GDM1 (cell line): ENCODE measurements at regions not wholly inside any gene's neighbourhood (a gene's known extent, or its start where the extent isn't known, plus 50 kb on each side); places are given as distances from the start of the nearest gene placed in this dataset.
"Not testable (repeated sequence)": the region's sequence is repeated elsewhere in the genome, so short reads cannot be mapped to it uniquely, and the experiment has no call there.

Source experiments
- DNase-seq: peaks from one replicate; lab custom pipeline; 2025; lab: John Stamatoyannopoulos, UW

DNA sequence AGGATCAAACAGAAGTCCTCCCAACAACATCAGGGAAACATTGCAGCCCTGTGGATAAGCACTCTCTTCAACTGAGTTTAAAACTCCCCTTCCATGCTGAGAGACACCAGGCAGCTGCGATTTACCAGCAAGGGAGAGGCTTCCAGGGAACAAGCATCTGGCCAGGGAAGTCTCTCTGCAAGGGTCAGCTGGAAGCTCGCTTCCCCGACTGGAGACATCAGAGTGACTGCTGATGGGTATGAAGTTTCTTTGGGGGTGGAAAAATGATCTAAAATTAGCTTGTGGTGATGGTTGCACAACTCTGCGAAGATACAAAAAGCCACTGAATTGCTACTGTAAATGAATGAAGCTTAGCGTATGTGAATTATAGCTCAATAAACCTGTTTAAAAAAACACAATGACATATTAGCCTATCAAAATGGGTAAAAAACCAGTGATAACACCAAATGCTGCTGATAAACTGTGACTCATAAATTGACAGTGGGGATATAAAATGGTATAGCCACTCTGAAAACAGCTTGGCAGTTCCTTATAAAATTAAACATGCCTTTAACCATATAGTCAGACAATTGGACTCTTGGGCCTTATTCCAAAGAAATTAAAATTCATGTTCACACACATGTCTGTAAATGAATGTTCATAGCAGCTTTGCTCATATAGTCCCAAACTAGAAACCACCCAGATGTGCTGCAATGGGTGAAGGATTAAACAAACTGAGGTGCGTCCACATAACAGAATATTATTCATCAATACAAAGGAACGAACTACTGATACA lies 1082.0 kb downstream of the SOCS6 start:
- DNase-seq = no peak

DNA sequence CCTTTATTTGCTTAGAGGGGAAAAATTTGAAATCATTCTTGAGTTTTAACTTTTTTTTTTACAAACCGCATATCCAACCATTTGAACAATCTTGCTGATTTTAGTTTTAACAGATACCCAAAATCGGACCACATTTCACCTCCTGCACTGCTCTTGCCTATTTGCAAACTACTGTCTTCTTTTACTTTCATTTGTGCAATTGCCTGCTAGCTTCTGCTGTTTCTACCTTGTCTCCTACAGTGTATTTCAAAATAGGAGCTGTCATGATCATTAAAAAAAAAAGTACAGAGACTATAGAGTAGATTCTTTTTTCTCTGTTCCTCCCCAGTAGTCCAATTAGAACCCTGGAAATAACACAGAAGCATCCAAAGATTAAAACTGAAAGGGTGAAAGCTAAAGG lies 1081.2 kb downstream of the SOCS6 start:
- no peak for DNase-seq

DNA sequence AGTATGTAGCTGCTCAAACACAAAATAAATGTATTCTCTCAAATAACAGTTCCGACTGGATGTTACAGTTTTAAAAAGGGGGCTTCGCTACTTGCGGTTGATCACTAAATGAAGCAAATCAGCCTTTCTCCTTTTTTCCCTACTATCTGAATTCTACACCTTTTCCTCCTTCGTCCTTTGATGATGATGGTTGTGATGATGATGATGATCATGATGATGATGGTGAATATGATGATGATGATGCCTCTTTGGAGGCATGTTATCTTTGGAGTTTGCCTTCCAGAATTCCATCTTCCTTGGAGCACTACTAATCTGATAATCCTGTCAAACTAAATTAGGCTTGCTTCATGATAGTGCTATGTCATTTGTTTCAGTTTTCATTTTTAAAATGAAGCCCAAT lies 1073.3 kb downstream of the SOCS6 start:
- DNase-seq = no peak

DNA sequence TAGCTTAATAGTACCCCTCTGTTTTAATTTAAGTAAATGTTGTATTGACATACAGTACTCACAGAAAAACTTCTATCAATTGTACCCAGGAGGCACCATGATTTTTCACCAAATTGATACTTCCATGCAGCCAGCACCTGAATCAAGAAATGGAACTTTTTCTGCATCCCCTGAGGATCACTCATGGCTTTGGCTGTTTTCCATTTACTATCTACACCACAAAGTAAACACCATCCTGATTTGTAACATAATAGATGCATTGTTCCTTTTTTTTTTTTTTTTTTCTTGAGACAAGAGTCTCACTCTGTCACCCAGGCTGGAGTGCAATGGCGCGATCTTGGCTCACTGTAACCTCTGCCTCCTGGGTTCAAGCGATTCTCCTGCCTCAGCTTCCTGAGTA lies 1066.8 kb downstream of the SOCS6 start:
- DNase-seq = not testable (repeated sequence)

DNA sequence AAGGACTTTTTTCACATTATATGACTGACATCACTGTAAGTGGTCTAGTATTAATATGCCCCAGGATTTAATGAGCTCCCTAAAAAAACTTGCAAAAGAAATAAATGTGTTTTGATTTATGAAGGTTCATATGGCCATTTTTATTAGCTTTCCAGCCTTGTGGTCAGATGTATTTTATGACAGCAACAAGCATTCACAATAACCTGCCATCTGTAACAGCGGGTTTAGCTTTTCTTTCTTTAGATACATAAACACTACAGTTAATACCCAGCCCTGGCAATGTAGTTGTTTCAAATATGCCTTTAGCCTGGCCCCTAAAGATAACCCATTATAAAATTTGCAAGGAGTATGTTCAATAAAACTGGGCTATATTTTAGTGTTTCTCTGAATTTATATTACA lies 1063.8 kb downstream of the SOCS6 start:
- DNase-seq = no peak

DNA sequence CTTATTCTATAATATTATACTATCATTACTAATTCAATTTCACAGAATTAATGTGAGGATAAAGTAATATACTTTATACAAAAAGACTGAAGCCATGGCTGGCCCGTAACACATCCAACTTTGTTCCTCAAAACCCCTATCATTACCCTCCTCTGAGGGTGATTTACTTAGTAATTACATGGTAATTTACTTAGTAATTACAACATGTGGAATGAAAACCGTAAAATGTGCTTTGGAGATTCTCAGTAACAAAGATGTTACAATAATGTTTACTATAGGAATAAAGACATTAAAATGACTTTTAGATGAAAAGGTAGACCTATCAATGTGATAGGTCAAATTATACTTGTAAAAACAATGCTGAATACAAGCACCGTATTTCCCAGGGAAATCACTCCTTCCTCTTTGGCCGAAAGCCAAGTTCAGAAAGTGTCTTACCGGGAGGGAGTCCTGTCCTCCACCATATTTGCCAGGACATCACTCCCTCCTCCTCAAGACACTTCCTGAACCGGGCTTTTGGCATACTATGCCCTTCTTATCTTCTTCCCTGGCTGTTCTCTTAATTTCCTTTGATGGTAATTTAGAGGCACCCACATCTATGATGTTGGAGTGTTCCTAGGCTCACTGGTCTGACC lies 1047.8 kb downstream of the SOCS6 start:
- DNase-seq = no peak

DNA sequence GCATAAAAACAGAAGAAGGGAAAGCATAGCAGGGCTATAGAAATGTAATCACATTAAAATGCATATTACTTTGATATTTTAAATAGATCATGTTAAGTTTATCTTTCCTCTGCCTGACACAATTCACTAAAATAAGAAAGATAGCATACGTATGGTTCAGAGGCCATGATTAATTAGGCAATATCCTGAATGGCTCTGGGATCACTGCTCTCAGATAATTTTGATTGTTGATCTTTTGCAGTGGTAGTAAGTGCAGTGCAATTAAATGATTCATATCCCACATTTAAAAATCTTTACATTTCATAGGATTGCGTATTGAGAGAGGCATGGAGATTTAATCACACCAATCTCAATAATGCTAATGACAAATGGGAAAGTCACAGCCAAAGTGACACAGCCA lies 1040.7 kb downstream of the SOCS6 start:
- DNase-seq = no peak

DNA sequence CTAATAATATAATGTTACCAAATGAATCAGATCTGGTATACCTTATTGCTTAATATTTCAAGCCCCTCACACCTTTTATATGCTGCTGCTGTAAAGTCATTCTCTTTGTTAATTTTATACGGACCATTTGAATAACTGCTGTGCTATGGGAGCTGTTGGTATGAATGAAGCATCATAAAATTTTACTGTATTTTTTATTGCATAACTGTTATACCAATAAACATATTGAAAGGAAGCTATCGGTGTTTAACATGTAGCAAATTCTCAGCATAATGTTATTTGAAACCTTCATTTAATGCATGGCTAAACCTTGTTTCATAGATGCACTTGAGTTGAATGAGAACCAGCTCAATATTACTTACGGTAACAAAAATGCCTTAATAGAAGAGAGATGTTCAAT lies 1040.3 kb downstream of the SOCS6 start:
- no peak for DNase-seq

DNA sequence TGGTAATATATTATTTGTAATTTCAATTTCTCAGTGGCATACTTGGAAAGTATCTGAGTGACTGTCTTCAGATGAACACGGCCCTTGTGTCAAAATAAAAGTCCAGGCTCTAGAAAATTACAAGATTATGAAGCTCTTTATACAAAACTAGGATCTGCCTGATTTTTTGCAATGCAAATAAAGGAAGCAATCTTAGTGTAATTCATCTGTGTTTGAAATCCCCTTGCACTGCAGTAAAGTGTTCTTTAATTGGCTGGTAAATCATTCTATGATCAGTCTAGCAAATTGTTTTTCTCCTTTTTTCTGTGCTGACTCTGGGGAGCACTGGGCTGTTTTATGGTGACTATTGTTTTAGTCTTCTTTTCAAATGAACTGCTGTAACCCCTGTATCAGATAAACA lies 1039.0 kb downstream of the SOCS6 start:
- no peak for DNase-seq

DNA sequence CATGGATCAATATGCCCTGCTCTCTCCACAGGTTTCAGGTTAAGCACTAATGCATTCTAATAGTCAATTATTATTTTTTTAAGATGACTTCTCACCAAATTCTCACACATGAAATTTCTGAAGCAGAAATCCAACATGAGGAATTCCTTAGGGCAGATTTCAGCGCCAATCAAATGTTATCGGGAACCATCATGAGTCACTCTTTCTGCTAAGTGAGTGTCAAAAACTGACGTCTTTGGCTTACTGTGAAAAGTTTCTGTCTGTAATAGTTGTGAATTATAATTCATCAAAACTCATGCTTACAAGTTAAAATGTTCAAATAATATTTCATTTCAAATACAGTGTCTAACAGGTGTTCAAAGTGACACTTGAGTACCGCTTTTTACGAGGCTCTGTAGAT lies 1038.6 kb downstream of the SOCS6 start:
- no peak for DNase-seq

DNA sequence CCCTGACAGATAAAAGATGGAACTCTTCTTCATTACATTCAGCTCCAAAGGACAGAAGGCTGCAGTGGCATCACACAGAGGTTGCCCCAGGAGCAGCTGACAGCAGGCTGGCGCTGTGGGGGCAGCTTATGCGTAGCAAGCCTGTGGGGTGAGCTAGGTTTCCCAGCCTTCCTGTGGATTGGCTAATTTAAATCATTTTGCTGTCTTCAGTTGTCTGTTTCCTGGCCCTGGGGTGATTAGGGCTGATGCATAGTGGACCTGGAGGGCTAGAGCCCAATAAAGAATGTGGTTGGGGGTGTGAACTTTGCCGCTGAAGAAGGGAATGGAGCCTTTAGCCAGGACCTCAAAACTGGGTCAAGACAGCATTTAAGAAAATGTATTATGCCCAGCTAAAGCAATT lies 1038.0 kb downstream of the SOCS6 start:
- DNase-seq = no peak

DNA sequence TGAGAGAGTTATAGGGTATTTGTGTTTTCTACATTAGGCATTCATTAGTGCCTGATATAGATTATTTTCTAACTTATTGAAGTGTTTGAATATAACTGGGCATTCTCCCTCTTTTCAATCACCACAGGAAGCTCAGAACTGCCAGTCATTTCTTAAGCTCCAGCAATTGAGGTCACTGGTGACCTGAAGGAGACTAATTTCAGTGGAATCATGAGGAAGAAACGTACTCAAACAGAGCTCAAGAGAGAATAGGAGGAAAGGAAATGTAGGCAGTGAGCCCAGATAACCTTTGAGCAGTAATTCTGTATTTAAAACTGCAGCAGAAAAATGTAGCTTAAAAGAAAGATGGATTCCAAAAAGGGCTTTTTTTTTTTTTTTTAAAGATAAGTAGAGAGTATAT lies 1035.5 kb downstream of the SOCS6 start:
- no peak for DNase-seq

DNA sequence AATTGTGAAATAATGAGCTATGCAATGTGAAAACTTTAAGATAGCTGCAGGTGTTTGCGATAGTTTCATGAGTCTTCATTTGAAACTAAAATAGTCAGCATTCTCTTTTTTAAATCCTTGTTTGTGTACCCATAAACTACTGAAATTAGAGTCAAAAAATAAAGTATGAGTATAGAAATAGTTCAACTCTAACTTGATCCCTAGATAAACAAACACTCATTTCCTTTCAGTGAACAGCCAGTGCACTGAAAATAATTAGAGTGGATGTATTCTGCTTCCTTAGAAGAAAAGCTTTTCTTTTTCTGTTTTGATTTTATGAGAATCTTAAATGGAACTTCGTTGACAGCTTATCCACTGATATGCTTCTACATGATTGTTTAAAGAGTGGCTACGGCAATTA lies 1033.4 kb downstream of the SOCS6 start:
- DNase-seq = no peak

DNA sequence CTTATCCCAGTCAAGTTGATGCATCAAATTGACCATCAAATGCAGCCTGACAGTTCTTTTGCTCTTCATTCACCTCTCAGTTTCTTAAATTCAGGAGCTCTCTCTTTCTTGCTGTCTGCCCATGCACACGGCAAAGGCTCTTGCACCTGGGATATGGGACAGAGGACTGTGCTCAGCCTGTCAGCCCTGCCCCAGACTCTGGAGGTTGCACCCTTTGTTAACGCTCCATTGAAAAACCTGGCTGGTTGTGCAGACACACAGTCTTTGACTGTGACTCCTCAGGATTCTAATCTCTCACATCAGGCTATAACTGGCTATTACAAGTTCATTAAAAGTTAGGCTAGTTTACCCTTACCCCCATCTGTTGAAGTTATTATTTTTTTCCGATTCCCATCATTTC lies 1032.5 kb downstream of the SOCS6 start:
- DNase-seq = no peak

DNA sequence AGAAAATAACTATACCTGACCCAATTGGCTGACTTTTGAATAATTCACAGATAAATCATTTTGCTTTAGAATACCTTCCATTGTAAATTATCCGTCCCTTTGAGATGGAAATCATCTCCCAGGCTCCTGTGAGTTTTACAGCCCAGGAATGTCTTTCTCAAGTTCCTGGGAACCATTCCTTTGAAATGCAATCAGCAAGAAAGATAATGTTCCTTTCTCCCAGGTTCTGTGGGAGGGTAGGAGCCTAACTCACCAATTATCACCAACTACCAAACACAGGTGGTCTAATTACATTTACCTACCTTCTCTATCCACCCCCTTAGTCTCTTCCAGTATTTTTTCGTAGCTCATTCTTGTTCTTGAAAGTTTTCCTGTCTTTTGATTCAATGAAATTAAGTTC lies 1016.0 kb downstream of the SOCS6 start:
- DNase-seq = no peak

DNA sequence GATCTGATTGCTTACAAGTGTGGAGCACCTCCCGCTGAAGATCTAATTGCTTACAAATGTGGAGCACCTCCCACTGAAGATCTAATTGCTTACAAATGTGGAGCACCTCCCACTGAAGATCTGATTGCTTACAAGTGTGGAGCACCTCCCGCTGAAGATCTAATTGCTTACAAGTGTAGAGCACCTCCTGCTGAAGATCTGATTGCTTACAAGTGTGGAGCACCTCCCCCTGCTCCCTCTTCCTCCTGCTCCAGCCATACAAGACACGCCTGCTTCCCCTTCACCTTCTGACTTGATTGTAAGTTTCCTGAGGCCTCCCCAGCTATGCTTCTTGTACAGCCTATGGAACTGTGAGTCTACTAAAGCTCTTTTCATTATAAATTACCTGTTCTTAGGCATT lies 1014.9 kb downstream of the SOCS6 start:
- not testable (repeated sequence) for DNase-seq

DNA sequence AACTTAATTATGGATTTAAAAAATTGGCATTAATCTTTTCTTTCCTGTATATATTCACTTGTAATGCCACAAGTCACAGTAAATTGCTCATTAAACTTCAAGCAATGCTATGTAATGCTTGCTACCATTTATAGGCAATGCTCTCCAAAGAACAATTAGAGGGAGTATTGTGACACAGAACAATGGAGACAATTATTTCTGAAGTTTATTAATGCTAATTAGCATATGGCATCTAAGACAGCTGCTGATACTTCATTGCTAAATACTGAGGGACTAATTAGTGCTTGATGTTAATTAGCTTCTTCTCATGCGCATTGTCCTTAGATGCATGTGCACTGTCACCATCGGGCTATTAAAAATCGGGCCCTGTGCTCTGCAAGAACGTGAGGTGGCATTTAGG lies 1012.8 kb downstream of the SOCS6 start:
- DNase-seq = no peak

DNA sequence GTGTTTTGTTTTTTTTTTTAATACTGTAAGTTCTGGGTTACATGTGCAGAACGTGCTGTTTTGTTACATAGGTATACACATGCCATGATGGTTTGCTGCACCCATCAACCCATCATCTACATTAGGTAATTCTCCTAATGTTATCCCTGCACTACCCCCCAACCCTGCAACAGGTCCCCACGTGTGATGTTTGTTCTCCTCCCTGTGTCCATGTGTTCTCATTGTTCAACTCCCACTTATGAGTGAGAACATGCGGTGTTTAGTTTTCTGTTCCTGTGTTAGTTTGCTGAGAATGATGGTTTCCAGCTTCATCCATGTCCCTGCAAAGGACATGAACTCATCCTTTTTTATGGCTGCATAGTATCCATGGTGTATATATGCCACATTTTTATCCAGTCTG lies 1005.4 kb downstream of the SOCS6 start:
- DNase-seq = not testable (repeated sequence)

DNA sequence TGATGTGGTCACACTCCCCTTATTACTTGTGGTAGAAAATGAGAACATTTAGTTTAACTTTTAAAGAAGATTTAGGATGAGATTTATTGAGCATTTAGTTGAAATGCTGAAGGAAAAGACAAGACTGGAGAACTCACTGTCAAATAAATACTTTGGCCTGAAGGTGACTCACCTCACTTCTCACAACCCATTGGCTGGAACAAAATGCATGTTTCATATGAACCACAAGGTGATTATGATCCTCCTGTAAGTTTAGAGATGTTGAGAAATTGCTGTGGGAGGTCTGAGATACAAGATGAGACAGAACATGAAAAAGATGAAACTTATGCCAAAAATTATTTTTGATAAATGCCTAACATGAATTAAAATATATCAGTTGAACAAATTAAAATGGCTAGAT lies 1004.5 kb downstream of the SOCS6 start:
- DNase-seq = no peak

DNA sequence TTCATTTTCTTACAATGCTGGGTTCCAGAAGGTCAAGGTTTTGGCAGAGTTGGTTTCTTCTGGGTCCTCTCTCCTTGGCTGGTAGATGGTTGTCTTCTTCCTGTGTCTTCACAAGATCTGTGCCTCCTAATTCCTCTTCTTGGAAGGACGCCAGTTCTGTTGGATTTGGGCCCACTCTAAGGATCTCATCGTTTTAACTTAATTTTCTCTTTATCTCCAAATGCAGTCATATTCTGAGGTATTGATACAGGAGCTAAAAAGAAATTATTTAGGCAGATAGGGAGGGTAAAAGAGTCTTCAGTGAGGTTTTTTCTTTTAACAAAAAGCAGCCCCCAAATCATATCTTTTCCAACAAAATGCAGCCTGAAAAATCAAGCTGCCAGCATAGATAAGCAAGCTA lies 998.4 kb downstream of the SOCS6 start:
- no peak for DNase-seq

DNA sequence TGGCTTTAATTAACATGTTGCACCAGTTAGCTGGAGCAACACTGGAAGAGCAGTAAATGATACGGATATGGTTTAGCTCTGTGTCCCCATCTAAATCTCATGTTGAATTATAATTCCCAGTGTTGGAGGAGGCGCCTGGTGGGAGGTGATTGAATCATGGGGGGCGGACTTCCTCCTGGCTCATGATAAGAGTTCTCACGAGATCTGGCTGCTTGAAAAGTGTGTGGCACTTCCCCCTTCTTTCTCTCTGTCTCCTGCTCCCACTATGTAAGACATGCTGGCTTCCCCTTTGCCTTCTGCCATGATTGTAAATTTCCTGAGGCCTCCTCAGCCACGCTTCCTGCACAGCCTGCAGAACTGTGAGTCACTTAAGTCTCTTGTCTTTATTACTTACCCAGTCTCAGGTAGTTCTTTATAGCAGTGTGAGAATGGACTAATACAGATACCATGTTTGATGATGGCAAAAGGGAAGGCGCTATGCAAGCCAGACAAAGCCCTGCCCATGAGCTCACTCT lies 963.6 kb downstream of the SOCS6 start:
- peak; percentile 55 for DNase-seq

DNA sequence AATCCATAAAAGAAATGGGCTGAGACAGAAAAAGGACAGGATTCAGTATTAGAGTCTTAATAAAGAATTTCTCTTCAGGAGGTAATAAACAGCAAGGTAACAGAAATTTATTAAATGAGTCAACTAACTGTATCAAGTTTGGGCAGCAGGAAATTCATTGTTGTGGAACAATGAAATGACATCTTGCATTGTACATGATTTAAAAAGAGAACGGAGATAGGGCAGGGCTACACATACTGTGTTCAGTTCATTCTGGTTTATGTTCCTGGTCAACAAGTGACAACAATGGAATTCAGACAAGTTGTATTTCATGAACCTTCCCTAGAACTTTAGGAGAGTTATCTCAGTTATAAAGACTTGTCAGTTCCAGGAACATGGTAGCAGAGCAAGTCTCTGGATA lies 961.3 kb downstream of the SOCS6 start:
- DNase-seq = no peak

DNA sequence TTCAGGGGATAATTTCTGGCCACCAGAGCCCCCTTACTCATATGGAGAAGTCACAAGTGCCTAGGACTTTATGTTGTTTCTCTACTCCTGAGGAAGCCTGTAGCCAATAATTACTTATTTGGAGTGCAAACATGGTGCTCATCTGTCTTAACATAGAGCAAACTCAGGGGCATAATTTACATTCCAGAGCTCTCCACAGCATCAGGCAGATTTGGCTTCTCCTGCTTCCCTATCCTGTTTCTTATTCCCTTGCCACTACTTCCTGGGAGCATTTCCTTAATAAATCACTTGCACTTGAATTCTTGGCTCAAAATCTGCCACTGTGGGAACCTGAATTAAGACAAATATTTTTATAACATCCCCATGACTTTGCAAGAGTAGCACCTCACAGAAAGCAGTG lies 960.9 kb downstream of the SOCS6 start:
- no peak for DNase-seq

DNA sequence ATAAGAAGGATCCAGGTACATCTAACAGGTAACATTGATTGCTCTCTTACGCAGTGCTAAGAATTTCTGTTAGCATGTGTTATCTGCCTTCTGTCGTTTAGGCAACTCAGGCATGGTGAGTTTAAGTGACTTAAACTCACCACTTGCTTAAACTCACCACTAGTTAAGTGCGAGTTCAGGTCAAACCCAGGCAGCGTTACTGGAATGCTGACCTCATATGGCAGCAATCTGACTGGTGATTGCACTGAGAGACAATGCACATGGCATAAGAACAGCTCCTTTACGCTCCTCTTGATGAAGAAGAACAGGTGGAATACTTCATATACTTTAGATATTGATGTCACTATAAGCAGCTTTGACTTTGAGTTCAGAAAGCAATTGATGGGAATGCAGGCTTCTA lies 954.1 kb downstream of the SOCS6 start:
- no peak for DNase-seq
